HG02610 (cell line): ENCODE measurements at regions not wholly inside any gene's neighbourhood (a gene's known extent, or its start where the extent isn't known, plus 50 kb on each side); places are given as distances from the start of the nearest gene placed in this dataset.

Experiments
- ATAC-seq: cut with Tn5 transposase; IDR thresholded peaks from one replicate; pipeline ENCODE4 v1.9.1; 2021; ENCODE audit warnings: mild to moderate bottlenecking, moderate library complexity; ENCODE audit not compliant: unreplicated experiment

- no peak for ATAC-seq
Observed at GRCh38 chr7:20932785-20933527, 146.3 kb upstream of the SP8 start.

GRCh38 chr7:20945451-20945850 is 158.8 kb upstream of the SP8 start:
- no peak for ATAC-seq

- ATAC-seq = no peak
Observed at GRCh38 chr7:20952916-20953315, 166.2 kb upstream of the SP8 start.

GRCh38 chr7:20954711-20955619 is 168.3 kb upstream of the SP8 start:
- ATAC-seq = no peak

- ATAC-seq = no peak
Observed at GRCh38 chr7:20958572-20958971, 171.9 kb upstream of the SP8 start.

- ATAC-seq = no peak
Observed at GRCh38 chr7:20959281-20959680, 172.6 kb upstream of the SP8 start.

- no peak for ATAC-seq
Observed at GRCh38 chr7:20963556-20964280, 177.0 kb upstream of the SP8 start.

GRCh38 chr7:20964281-20964918 is 177.7 kb upstream of the SP8 start:
- ATAC-seq = no peak

- ATAC-seq = no peak
Observed at GRCh38 chr7:20971219-20971618, 184.5 kb upstream of the SP8 start.

GRCh38 chr7:20980232-20980631 is 193.5 kb upstream of the SP8 start:
- ATAC-seq = no peak

GRCh38 chr7:20980668-20981264 is 194.1 kb upstream of the SP8 start:
- no peak for ATAC-seq

GRCh38 chr7:20988340-20988739 is 201.7 kb upstream of the SP8 start:
- no peak for ATAC-seq

- ATAC-seq = no peak
Observed at GRCh38 chr7:20991544-20991943, 204.9 kb upstream of the SP8 start.

- ATAC-seq = no peak
Observed at GRCh38 chr7:20993693-20994092, 207.0 kb upstream of the SP8 start.

- no peak for ATAC-seq
Observed at GRCh38 chr7:20998309-20998708, 211.6 kb upstream of the SP8 start.

- no peak for ATAC-seq
Observed at GRCh38 chr7:21011153-21011552, 224.5 kb upstream of the SP8 start.

GRCh38 chr7:21013765-21014539 is 227.3 kb upstream of the SP8 start:
- no peak for ATAC-seq

- no peak for ATAC-seq
Observed at GRCh38 chr7:21020667-21021066, 234.0 kb upstream of the SP8 start.

- ATAC-seq = peak; percentile 75
Observed at GRCh38 chr7:21023841-21024484, 237.3 kb upstream of the SP8 start.
